ENCODE measurements at regions not wholly inside any gene's neighbourhood (a gene's known extent, or its start where the extent isn't known, plus 50 kb on each side); places are given as distances from the start of the nearest gene placed in this dataset.

GRCh38 chr4:163868445-163868844 is 374.0 kb downstream of the TMA16 start:
- TF ChIP-seq POLR2A (IDR thresholded peaks at IDR 0.05), result no peak
- no peak for TF ChIP-seq CTCF (IDR thresholded peaks at IDR 0.05)
- TF ChIP-seq POLR2AphosphoS5 (IDR thresholded peaks at IDR 0.05; ENCODE audit: insufficient read depth in 1 of 2, low read depth in 1 of 2), result no peak
- Histone ChIP-seq H3K36me3 (no peaks in the 10 kb centered on the region), H3K4me1 (no peaks in the 10 kb centered on the region), H3K4me3 (no peak overlapping the region), H3K27me3 (no peaks in the 10 kb centered on the region), H3K27ac (no peak overlapping the region), H3K9me3 (no peaks in the 10 kb centered on the region)
- DNase-seq (ENCODE audit: extremely low spot score in 2 of 2), result no peak
- intact Hi-C loops (cut with DNase I), result no loop called here

GRCh38 chr4:163871078-163871477 is 376.6 kb downstream of the TMA16 start:
- DNase-seq (ENCODE audit: extremely low spot score in 2 of 2), result no peak

GRCh38 chr4:163875327-163875726 is 380.8 kb downstream of the TMA16 start:
- Histone ChIP-seq H3K27ac (no peak overlapping the region), H3K36me3 (no peaks in the 10 kb centered on the region), H3K4me1 (no peaks in the 10 kb centered on the region), H3K9me3 (no peaks in the 10 kb centered on the region), H3K4me3 (no peak overlapping the region), H3K27me3 (no peaks in the 10 kb centered on the region)
- no peak for DNase-seq (ENCODE audit: extremely low spot score in 2 of 2)
- no peak for TF ChIP-seq POLR2A (IDR thresholded peaks at IDR 0.05)
- no peak for TF ChIP-seq CTCF (IDR thresholded peaks at IDR 0.05)
- TF ChIP-seq POLR2AphosphoS5 (IDR thresholded peaks at IDR 0.05; ENCODE audit: insufficient read depth in 1 of 2, low read depth in 1 of 2), result no peak
- intact Hi-C loops (cut with DNase I), result no loop called here

More at GRCh38 chr4:163871078-163871477, 376.6 kb downstream of the TMA16 start:
- H3K9me3 ChIP-seq, result no peaks in the 10 kb centered on the region
- intact Hi-C loops (cut with DNase I), result no loop called here
- no peaks in the 10 kb centered on the region for H3K4me1 ChIP-seq
- TF ChIP-seq POLR2A (IDR thresholded peaks at IDR 0.05), result no peak
- TF ChIP-seq CTCF (IDR thresholded peaks at IDR 0.05), result no peak
- no peak for TF ChIP-seq POLR2AphosphoS5 (IDR thresholded peaks at IDR 0.05; ENCODE audit: insufficient read depth in 1 of 2, low read depth in 1 of 2)
- H3K27me3 ChIP-seq, result no peaks in the 10 kb centered on the region
- H3K27ac ChIP-seq, result no peak overlapping the region
- no peak overlapping the region for H3K4me3 ChIP-seq
- no peaks in the 10 kb centered on the region for H3K36me3 ChIP-seq

GRCh38 chr4:163878336-163879121 is 384.0 kb downstream of the TMA16 start:
- no peaks in the 10 kb centered on the region for H3K27me3 ChIP-seq
- no peaks in the 10 kb centered on the region for H3K4me1 ChIP-seq
- no peak overlapping the region for H3K4me3 ChIP-seq
- H3K27ac ChIP-seq, result no peak overlapping the region
- no peak for TF ChIP-seq POLR2A (IDR thresholded peaks at IDR 0.05)
- TF ChIP-seq CTCF (IDR thresholded peaks at IDR 0.05), result no peak
- TF ChIP-seq POLR2AphosphoS5 (IDR thresholded peaks at IDR 0.05; ENCODE audit: insufficient read depth in 1 of 2, low read depth in 1 of 2), result no peak
- no peaks in the 10 kb centered on the region for H3K9me3 ChIP-seq
- DNase-seq (ENCODE audit: extremely low spot score in 2 of 2), result no peak
- H3K36me3 ChIP-seq, result no peaks in the 10 kb centered on the region
- intact Hi-C loops (cut with DNase I), result no loop called here

- Histone ChIP-seq H3K27ac (no peak overlapping the region), H3K4me3 (no peak overlapping the region), H3K36me3 (no peaks in the 10 kb centered on the region), H3K4me1 (no peaks in the 10 kb centered on the region), H3K9me3 (no peaks in the 10 kb centered on the region), H3K27me3 (no peaks in the 10 kb centered on the region)
- TF ChIP-seq POLR2A (IDR thresholded peaks at IDR 0.05) (no peak), POLR2AphosphoS5 (IDR thresholded peaks at IDR 0.05; ENCODE audit: insufficient read depth in 1 of 2, low read depth in 1 of 2) (no peak), CTCF (IDR thresholded peaks at IDR 0.05) (no peak)
- intact Hi-C loops (cut with DNase I), result no loop called here
- DNase-seq (ENCODE audit: extremely low spot score in 2 of 2), result no peak
Observed at GRCh38 chr4:163892417-163892816, 397.9 kb downstream of the TMA16 start.

Measured in vagina (tissue), 2 donors.